HG03045 (cell line): ENCODE measurements at regions not wholly inside any gene's neighbourhood (a gene's known extent, or its start where the extent isn't known, plus 50 kb on each side); places are given as distances from the start of the nearest gene placed in this dataset.

Source experiments
- ATAC-seq: cut with Tn5 transposase; IDR thresholded peaks from one replicate; pipeline ENCODE4 v1.9.1; 2021; ENCODE audit warnings: mild to moderate bottlenecking, moderate library complexity; ENCODE audit not compliant: unreplicated experiment

GRCh38 chr3:104519068-104519467 is 847.6 kb upstream of the ALCAM start:
- no peak for ATAC-seq

GRCh38 chr3:104519468-104520227 is 847.1 kb upstream of the ALCAM start:
- no peak for ATAC-seq

- peak; percentile 48 for ATAC-seq
These were observed 846.5 kb upstream of the ALCAM start for GRCh38 chr3:104520228-104520655.

GRCh38 chr3:104521606-104522336 is 844.9 kb upstream of the ALCAM start:
- ATAC-seq = peak; percentile 44

GRCh38 chr3:104523136-104523535 is 843.6 kb upstream of the ALCAM start:
- ATAC-seq = no peak

GRCh38 chr3:104526901-104527401 is 839.8 kb upstream of the ALCAM start:
- peak; percentile 77 for ATAC-seq

- no peak for ATAC-seq
These were observed 835.8 kb upstream of the ALCAM start for GRCh38 chr3:104530934-104531333.

GRCh38 chr3:104536715-104537114 is 830.0 kb upstream of the ALCAM start:
- ATAC-seq = no peak

- ATAC-seq = no peak
These were observed 829.4 kb upstream of the ALCAM start for GRCh38 chr3:104537323-104537722.

GRCh38 chr3:104546301-104546700 is 820.4 kb upstream of the ALCAM start:
- ATAC-seq = no peak

- no peak for ATAC-seq
These were observed 819.7 kb upstream of the ALCAM start for GRCh38 chr3:104547031-104547430.

- ATAC-seq = no peak
These were observed 818.3 kb upstream of the ALCAM start for GRCh38 chr3:104548401-104548800.

GRCh38 chr3:104549099-104549714 is 817.5 kb upstream of the ALCAM start:
- no peak for ATAC-seq

GRCh38 chr3:104553121-104553520 is 813.6 kb upstream of the ALCAM start:
- ATAC-seq = no peak

- ATAC-seq = no peak
These were observed 812.3 kb upstream of the ALCAM start for GRCh38 chr3:104554425-104554824.

- ATAC-seq = no peak
These were observed 811.0 kb upstream of the ALCAM start for GRCh38 chr3:104555728-104556127.

- no peak for ATAC-seq
These were observed 810.2 kb upstream of the ALCAM start for GRCh38 chr3:104556372-104557078.

GRCh38 chr3:104561324-104561723 is 805.4 kb upstream of the ALCAM start:
- no peak for ATAC-seq

- ATAC-seq = no peak
These were observed 802.6 kb upstream of the ALCAM start for GRCh38 chr3:104564045-104564643.

GRCh38 chr3:104566054-104566453 is 800.7 kb upstream of the ALCAM start:
- ATAC-seq = no peak

- ATAC-seq = no peak
These were observed 791.1 kb upstream of the ALCAM start for GRCh38 chr3:104575634-104576033.
